Fibroblast of lung (primary cell): ENCODE measurements at regions not wholly inside any gene's neighbourhood (a gene's known extent, or its start where the extent isn't known, plus 50 kb on each side); places are given as distances from the start of the nearest gene placed in this dataset.

Experiments
- EZH2 ChIP-seq: IDR thresholded peaks from 2 replicates; pipeline ENCODE4 v1.5.1; 2012; ENCODE audit warnings: low read length, control low read depth, mild to moderate bottlenecking; ENCODE audit errors: missing control alignments
- TF ChIP-seq, protein P1 (sequence below), 2 donors: IDR thresholded peaks in 1 of 2; conservative IDR thresholded peaks in 1 of 2; 1 replicate in 1 of 2; 2 replicates in 1 of 2; pipeline ENCODE4 v1.5.1; 2011 to 2012; ENCODE audit warnings: low read length in 2 of 2, control low read depth in 1 of 2, inconsistent platforms in 1 of 2, low read depth in 1 of 2, mild to moderate bottlenecking in 1 of 2

DNA sequence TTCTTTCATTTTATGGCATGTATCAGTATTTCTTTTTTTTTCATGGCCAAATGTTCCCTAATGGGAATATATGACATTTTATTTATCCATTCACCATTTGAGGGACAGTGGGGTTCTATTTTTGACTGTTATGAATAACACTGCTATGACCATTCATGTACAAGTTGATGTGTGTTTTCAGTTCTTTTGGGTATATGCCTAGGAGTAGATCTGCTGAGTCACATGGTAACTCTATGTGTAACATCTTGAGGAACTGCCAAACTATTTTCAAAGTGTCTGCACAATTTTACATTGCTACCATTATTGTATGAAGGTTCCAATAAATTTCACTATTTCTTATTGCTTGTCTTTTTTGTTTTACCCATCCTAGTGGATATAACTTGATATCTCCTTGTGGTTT lies 223.0 kb downstream of the TANC2 start:
- no peak for TF ChIP-seq EZH2
- TF ChIP-seq, protein P1, sequence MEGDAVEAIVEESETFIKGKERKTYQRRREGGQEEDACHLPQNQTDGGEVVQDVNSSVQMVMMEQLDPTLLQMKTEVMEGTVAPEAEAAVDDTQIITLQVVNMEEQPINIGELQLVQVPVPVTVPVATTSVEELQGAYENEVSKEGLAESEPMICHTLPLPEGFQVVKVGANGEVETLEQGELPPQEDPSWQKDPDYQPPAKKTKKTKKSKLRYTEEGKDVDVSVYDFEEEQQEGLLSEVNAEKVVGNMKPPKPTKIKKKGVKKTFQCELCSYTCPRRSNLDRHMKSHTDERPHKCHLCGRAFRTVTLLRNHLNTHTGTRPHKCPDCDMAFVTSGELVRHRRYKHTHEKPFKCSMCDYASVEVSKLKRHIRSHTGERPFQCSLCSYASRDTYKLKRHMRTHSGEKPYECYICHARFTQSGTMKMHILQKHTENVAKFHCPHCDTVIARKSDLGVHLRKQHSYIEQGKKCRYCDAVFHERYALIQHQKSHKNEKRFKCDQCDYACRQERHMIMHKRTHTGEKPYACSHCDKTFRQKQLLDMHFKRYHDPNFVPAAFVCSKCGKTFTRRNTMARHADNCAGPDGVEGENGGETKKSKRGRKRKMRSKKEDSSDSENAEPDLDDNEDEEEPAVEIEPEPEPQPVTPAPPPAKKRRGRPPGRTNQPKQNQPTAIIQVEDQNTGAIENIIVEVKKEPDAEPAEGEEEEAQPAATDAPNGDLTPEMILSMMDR (conservative IDR thresholded peaks at IDR 0.05 in 1 of 2, IDR thresholded peaks at IDR 0.05 in 1 of 2; ENCODE audit: low read depth in 1 of 2, low read length in 2 of 2) = no peak
